GM18951 (cell line): ENCODE measurements at regions not wholly inside any gene's neighbourhood (a gene's known extent, or its start where the extent isn't known, plus 50 kb on each side); places are given as distances from the start of the nearest gene placed in this dataset.

Experiments
- POLR2A ChIP-seq: IDR thresholded peaks from 4 replicates; pipeline ENCODE4 v1.6.1; 2011; ENCODE audit warnings: mild to moderate bottlenecking; ENCODE audit not compliant: insufficient read length, insufficient read depth; ENCODE audit errors: extremely low read depth
- in situ Hi-C: fragments of 300-500 bp; cut with MboI; formaldehyde crosslinking; loops from one replicate; pipeline ENCODE4 v1.12.0; 2022; ENCODE audit warnings: low sequenced_read_pairs, mixed read lengths, inconsistent platforms; ENCODE audit not compliant: unreplicated experiment

- no peak for TF ChIP-seq POLR2A
- in situ Hi-C loops: no loop called here
Measured at GRCh38 chr3:187434524-187434923, 66.3 kb downstream of the RTP4 start.

- no peak for TF ChIP-seq POLR2A
- in situ Hi-C loops: no loop called here
Measured at GRCh38 chr3:187430576-187430975, 62.4 kb downstream of the RTP4 start.
